ENCODE measurements at regions not wholly inside any gene's neighbourhood (a gene's known extent, or its start where the extent isn't known, plus 50 kb on each side); places are given as distances from the start of the nearest gene placed in this dataset.
"Not testable (repeated sequence)": the region's sequence is repeated elsewhere in the genome, so short reads cannot be mapped to it uniquely, and the experiment has no call there.

GRCh38 chr11:91295591-91295990 lies 929.0 kb upstream of the FAT3 start:
- DNase-seq: peak; percentile 45

- DNase-seq: peak; percentile 62
Observed at GRCh38 chr11:91293119-91293518, 931.5 kb upstream of the FAT3 start.

- DNase-seq: no peak
Observed at GRCh38 chr11:91272089-91272488, 952.5 kb upstream of the FAT3 start.

GRCh38 chr11:91268512-91269295 lies 955.9 kb upstream of the FAT3 start:
- DNase-seq: not testable (repeated sequence)

- no peak for DNase-seq
Observed at GRCh38 chr11:91265946-91266345, 958.7 kb upstream of the FAT3 start.

- DNase-seq: no peak
Observed at GRCh38 chr11:91264481-91264880, 960.1 kb upstream of the FAT3 start.

GRCh38 chr11:91263496-91264365 lies 960.9 kb upstream of the FAT3 start:
- no peak for DNase-seq

GRCh38 chr11:91261513-91261912 lies 963.1 kb upstream of the FAT3 start:
- peak; percentile 53 for DNase-seq

GRCh38 chr11:91258876-91259275 lies 965.7 kb upstream of the FAT3 start:
- no peak for DNase-seq

- no peak for DNase-seq
Observed at GRCh38 chr11:91257667-91258066, 967.0 kb upstream of the FAT3 start.

- peak; percentile 82 for DNase-seq
Observed at GRCh38 chr11:91248199-91248807, 976.3 kb upstream of the FAT3 start.

- no peak for DNase-seq
Observed at GRCh38 chr11:91247009-91247735, 977.4 kb upstream of the FAT3 start.

GRCh38 chr11:91244912-91245311 lies 979.7 kb upstream of the FAT3 start:
- no peak for DNase-seq

GRCh38 chr11:91243630-91244029 lies 981.0 kb upstream of the FAT3 start:
- DNase-seq: no peak

- no peak for DNase-seq
Observed at GRCh38 chr11:91243051-91243450, 981.6 kb upstream of the FAT3 start.

- no peak for DNase-seq
Observed at GRCh38 chr11:91241226-91241625, 983.4 kb upstream of the FAT3 start.

GRCh38 chr11:91239359-91239758 lies 985.3 kb upstream of the FAT3 start:
- DNase-seq: no peak

- DNase-seq: no peak
Observed at GRCh38 chr11:91231226-91231625, 993.4 kb upstream of the FAT3 start.

- no peak for DNase-seq
Observed at GRCh38 chr11:91230647-91231046, 994.0 kb upstream of the FAT3 start.

- no peak for DNase-seq
Observed at GRCh38 chr11:91222830-91223229, 1000.0 kb upstream of the CHORDC1 start.

GRCh38 chr11:91220476-91221202 lies 997.8 kb upstream of the CHORDC1 start:
- DNase-seq: peak; percentile 26

GRCh38 chr11:91219535-91219934 lies 996.7 kb upstream of the CHORDC1 start:
- DNase-seq: peak; percentile 31

All from OCI-M1 (cell line).